BLaER1 treated with 17β-estradiol and CSF1 and Interleukin-3, amounts not matched to agents 10 nM and 100 nM (cell line): ENCODE measurements at regions not wholly inside any gene's neighbourhood (a gene's known extent, or its start where the extent isn't known, plus 50 kb on each side); places are given as distances from the start of the nearest gene placed in this dataset.
"Not testable (repeated sequence)": the region's sequence is repeated elsewhere in the genome, so short reads cannot be mapped to it uniquely, and the experiment has no call there.

Source experiments
- H3K27ac ChIP-seq, 11 experiments: shearing (Covaris generic); formaldehyde crosslinking; 2 replicates each; pipeline ENCODE4 v1.8.1; 2022
- H3K27me3 ChIP-seq, 11 experiments: shearing (Covaris generic); formaldehyde crosslinking; 2 replicates each; pipeline ENCODE4 v1.8.1; 2022
- H3K36me3 ChIP-seq, 11 experiments: shearing (Covaris generic); formaldehyde crosslinking; 2 replicates each; pipeline ENCODE4 v1.8.1; 2022
- H3K4me1 ChIP-seq, 10 experiments: shearing (Covaris generic); formaldehyde crosslinking; 2 replicates each; pipeline ENCODE4 v1.8.1; 2022
- H3K4me2 ChIP-seq, 11 experiments: shearing (Covaris generic); formaldehyde crosslinking; 2 replicates each; pipeline ENCODE4 v1.8.1; 2022
- H3K4me3 ChIP-seq, 10 experiments: shearing (Covaris generic); formaldehyde crosslinking; 2 replicates each; pipeline ENCODE4 v1.8.1; 2022
- H3K9ac ChIP-seq, 11 experiments: shearing (Covaris generic); formaldehyde crosslinking; 2 replicates each; pipeline ENCODE4 v1.8.1; 2022
- H3K9me3 ChIP-seq, 11 experiments: shearing (Covaris generic); formaldehyde crosslinking; replicated peaks in 1 of 11; 2 replicates each; pipeline ENCODE4 v1.8.1; 2022
- H4K20me1 ChIP-seq, 11 experiments: shearing (Covaris generic); formaldehyde crosslinking; 2 replicates each; pipeline ENCODE4 v1.8.1; 2022
- Cebpa-rat ChIP-seq, 11 experiments: shearing (Covaris generic); IDR thresholded peaks; 2 replicates each; pipeline ENCODE4 v1.8.1; 2022

DNA sequence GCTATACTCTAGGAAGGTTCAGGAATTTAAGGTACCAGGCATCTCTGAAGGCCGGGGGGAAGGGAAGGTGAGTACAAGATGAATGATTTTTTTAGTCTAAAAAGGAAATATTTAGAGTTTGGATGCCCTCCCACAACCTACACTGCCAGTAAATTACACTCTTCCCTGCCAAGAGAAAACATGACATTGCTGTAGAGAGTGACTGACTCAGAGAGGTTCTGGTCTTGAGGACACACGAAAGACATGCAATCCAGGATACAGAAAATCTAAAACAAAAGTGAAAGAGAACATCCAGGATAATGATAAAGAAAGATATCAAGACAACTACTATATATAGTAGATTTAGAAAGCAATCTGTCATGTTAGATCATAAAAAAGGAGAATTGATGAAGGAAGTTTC, 200.5 kb downstream of the TYW3 start:
- H3K4me3 ChIP-seq, result no peak overlapping the region
- no peak overlapping the region for H3K27ac ChIP-seq
- no peak overlapping the region for H3K9ac ChIP-seq
- no peaks in the 10 kb centered on the region for H3K36me3 ChIP-seq
- no peaks in the 10 kb centered on the region for H4K20me1 ChIP-seq
- H3K27me3 ChIP-seq, result no peaks in the 10 kb centered on the region
- no peaks in the 10 kb centered on the region for H3K4me1 ChIP-seq
- no peak for TF ChIP-seq Cebpa-rat (IDR thresholded peaks at IDR 0.05)
- peaks cover 0 to 5% (median 0%) of the 10 kb centered on the region in 11 experiments; a peak in 2 of 22 replicates for H3K9me3 ChIP-seq
- H3K4me2 ChIP-seq, result no peak overlapping the region

- Histone ChIP-seq H4K20me1 (no peaks in the 10 kb centered on the region), H3K27me3 (no peaks in the 10 kb centered on the region), H3K27ac (no peak overlapping the region), H3K4me3 (no peak overlapping the region), H3K36me3 (no peaks in the 10 kb centered on the region), H3K9ac (no peak overlapping the region), H3K4me2 (no peak overlapping the region), H3K4me1 (no peaks in the 10 kb centered on the region), H3K9me3 (no peaks in the 10 kb centered on the region)
- TF ChIP-seq Cebpa-rat (IDR thresholded peaks at IDR 0.05), result no peak
These were observed 198.7 kb upstream of the LHX8 start for GRCh38 chr1:74935446-74935845.

- Histone ChIP-seq H3K4me3 (no peak overlapping the region), H3K36me3 (no peaks in the 10 kb centered on the region), H3K4me1 (no peaks in the 10 kb centered on the region), H3K27ac (no peak overlapping the region), H3K27me3 (no peaks in the 10 kb centered on the region), H4K20me1 (no peaks in the 10 kb centered on the region), H3K9ac (no peak overlapping the region), H3K4me2 (no peak overlapping the region), H3K9me3 (peaks cover 0 to 4% (median 0%) of the 10 kb centered on the region in 11 experiments; a peak in 2 of 22 replicates)
- TF ChIP-seq Cebpa-rat (IDR thresholded peaks at IDR 0.05), result no peak
These were observed 197.0 kb upstream of the LHX8 start for GRCh38 chr1:74937176-74937575.

DNA sequence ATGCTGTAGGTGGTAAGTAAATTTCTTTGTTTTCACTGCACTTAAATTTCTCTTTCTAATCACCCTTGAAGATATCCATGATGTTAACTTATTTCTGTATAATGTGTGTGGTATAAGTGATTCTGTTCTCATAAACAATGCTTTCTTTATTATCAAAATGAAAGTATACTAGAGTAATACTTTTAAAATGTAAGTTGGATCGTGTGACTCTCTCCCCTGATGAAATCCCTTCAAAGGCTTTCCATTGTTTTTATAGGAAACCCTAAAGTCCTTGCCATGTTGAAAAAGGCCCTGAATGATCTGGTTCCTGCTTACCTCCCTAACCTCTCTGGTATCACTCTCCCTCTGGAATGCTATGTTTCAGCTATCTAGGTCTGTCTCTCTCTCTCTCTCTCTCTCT, 191.1 kb upstream of the LHX8 start:
- peaks cover 0 to 4% (median 0%) of the 10 kb centered on the region in 11 experiments; a peak in 2 of 22 replicates for H3K9me3 ChIP-seq
- H3K4me2 ChIP-seq, result no peak overlapping the region
- no peak overlapping the region for H3K9ac ChIP-seq
- no peaks in the 10 kb centered on the region for H3K4me1 ChIP-seq
- H3K36me3 ChIP-seq, result no peaks in the 10 kb centered on the region
- no peaks in the 10 kb centered on the region for H4K20me1 ChIP-seq
- no peak overlapping the region for H3K27ac ChIP-seq
- no peaks in the 10 kb centered on the region for H3K27me3 ChIP-seq
- H3K4me3 ChIP-seq, result no peak overlapping the region
- no peak for TF ChIP-seq Cebpa-rat (IDR thresholded peaks at IDR 0.05)

- no peak overlapping the region for H3K4me2 ChIP-seq
- no peaks in the 10 kb centered on the region for H3K27me3 ChIP-seq
- no peak for TF ChIP-seq Cebpa-rat (IDR thresholded peaks at IDR 0.05)
- no peaks in the 10 kb centered on the region for H3K36me3 ChIP-seq
- no peak overlapping the region for H3K4me3 ChIP-seq
- H4K20me1 ChIP-seq, result no peaks in the 10 kb centered on the region
- no peak overlapping the region for H3K9ac ChIP-seq
- H3K4me1 ChIP-seq, result no peaks in the 10 kb centered on the region
- H3K27ac ChIP-seq, result no peak overlapping the region
- H3K9me3 ChIP-seq, result peaks cover 0 to 4% (median 0%) of the 10 kb centered on the region in 11 experiments; a peak in 3 of 22 replicates
These were observed 187.8 kb upstream of the LHX8 start for GRCh38 chr1:74946388-74946787.

DNA sequence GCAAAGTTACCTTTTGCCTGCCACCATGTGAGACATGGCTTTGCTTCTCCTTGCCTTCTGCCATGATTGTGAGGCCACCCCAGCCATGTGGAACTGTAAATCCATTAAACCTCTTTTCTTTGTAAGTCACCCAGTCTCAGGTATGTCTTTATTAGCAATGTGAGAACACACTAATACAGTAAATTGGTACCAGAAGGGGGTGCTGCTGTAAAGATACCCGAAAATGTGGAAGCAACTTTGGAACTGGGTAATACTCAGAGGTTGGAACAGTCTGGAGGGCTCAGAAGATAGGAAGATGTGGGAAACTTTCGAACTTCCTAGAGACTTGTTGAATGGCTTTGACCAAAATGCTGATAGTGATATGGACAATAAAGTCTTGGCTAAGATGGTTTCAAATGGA, 184.8 kb upstream of the LHX8 start:
- H3K27ac ChIP-seq, H3K36me3 ChIP-seq, H3K9me3 ChIP-seq, H4K20me1 ChIP-seq, H3K4me2 ChIP-seq, H3K4me3 ChIP-seq, H3K9ac ChIP-seq, H3K4me1 ChIP-seq, H3K27me3 ChIP-seq: not testable (repeated sequence)

GRCh38 chr1:74951981-74952380, 182.2 kb upstream of the LHX8 start:
- not testable (repeated sequence) for H4K20me1 ChIP-seq, H3K27ac ChIP-seq, H3K9me3 ChIP-seq, H3K9ac ChIP-seq, H3K36me3 ChIP-seq, H3K4me2 ChIP-seq, H3K4me3 ChIP-seq, H3K27me3 ChIP-seq, H3K4me1 ChIP-seq

DNA sequence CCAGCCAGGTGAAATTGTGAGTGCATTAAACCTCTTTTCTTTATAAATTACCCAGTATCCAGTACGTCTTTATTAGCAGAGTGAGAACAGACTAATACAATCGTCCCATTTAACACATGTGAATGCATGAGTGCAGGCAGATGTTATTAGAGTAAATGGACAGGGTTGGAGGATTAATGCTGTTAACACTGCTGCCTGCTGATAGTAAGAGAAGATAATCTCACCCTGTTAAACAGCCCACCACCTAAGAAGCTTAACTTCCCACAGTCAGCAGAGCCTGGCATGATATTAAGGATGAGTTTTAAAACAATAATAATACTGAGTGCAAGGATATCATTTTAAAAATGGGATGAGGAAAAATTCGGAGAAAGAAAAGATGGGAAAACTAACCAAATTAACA, 181.4 kb upstream of the LHX8 start:
- Histone ChIP-seq H3K9ac (no peak overlapping the region), H3K9me3 (no peaks in the 10 kb centered on the region; a peak in 1 of 22 replicates), H3K36me3 (no peaks in the 10 kb centered on the region), H3K4me1 (no peaks in the 10 kb centered on the region), H3K4me2 (no peak overlapping the region), H3K4me3 (no peak overlapping the region), H3K27ac (no peak overlapping the region), H3K27me3 (no peaks in the 10 kb centered on the region), H4K20me1 (no peaks in the 10 kb centered on the region)
- no peak for TF ChIP-seq Cebpa-rat (IDR thresholded peaks at IDR 0.05)

DNA sequence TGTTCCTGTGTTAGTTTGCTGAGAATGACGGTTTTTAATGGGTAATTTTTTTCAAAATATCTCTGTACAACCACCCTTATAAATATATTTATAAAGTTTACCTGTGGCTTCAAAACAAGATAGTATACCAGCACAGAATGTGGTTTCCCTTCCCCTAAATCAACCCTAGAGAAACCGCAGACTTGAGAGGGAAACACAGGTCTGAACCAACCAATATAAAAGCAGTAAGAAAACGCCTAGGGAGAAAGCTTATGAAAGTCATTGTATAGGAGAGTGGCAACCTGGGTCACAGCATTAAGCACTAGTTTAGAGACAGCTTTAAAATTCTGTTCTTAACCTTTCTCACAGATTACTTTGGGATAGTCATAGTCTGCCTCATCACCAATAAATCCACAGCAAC, 180.6 kb upstream of the LHX8 start:
- Histone ChIP-seq H3K4me2 (no peak overlapping the region), H3K27ac (no peak overlapping the region), H3K9me3 (no peaks in the 10 kb centered on the region; a peak in 1 of 22 replicates), H4K20me1 (no peaks in the 10 kb centered on the region), H3K4me1 (no peaks in the 10 kb centered on the region), H3K9ac (no peak overlapping the region), H3K27me3 (no peaks in the 10 kb centered on the region), H3K4me3 (no peak overlapping the region), H3K36me3 (no peaks in the 10 kb centered on the region)
- TF ChIP-seq Cebpa-rat (IDR thresholded peaks at IDR 0.05), result no peak

DNA sequence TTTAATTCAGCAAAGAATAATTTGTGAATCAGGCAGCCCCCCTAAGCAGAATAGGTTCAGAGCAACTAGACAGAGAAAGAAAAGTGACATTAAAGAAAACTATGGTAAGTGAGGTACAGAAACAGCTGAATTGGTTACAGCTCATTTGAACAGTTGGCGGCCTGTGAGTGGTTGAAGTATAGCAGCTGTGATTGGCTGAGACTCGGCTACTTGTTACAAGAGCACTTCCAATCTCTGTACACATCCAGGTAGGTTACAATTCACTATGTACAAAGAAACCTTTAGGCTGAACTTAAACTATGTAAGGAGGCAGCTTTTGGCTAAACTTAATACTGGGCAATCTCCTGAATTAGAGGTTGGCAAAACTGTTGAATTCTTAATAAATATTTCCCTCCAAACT, 171.1 kb upstream of the LHX8 start:
- H3K4me1 ChIP-seq, result peaks cover 5 to 9% (median 6%) of the 10 kb centered on the region in 10 experiments; a peak in 12 of 20 replicates
- H3K9me3 ChIP-seq, result no peaks in the 10 kb centered on the region
- no peak overlapping the region for H3K4me2 ChIP-seq
- TF ChIP-seq Cebpa-rat (IDR thresholded peaks at IDR 0.05), result no peak
- H3K27me3 ChIP-seq, result no peaks in the 10 kb centered on the region
- H4K20me1 ChIP-seq, result no peaks in the 10 kb centered on the region
- no peak overlapping the region for H3K4me3 ChIP-seq
- H3K36me3 ChIP-seq, result no peaks in the 10 kb centered on the region
- H3K9ac ChIP-seq, result no peak overlapping the region
- no peak overlapping the region for H3K27ac ChIP-seq
